ENCODE measurements at regions not wholly inside any gene's neighbourhood (a gene's known extent, or its start where the extent isn't known, plus 50 kb on each side); places are given as distances from the start of the nearest gene placed in this dataset.

DNA sequence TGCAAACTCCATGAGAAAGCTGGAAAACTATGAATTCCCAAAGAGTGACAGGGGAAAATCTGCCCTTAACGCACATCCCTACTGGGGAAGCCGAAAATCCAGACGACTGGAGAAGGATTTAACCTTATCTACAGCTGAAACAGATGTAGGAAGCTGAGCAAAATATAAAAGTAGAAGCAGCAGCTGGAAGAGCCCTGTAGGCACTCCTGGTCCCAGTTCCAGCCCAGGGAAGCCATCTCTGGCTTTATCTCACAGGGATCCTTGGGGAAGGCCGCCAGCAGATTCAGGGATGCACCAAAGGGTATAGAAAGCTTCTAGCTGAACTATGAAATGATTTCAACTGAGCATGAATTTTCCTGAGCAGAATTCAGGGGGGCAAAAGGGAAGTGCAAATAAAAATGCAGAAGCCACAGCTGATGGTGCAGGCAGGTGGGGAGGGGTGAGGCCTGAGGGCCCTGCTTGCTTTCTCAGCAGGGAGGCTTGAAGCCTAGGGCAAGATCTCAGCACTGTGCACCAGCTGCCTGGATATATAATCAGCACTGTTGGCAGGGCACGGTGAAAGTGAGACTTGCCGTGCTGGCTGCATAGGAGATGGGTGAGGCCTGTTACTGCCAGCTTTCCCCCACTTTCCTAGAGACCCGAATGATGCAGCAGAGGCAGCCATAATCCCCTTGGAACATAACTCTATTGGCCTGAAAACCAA, 2019.5 kb upstream of the NUDT12 start:
- TF ChIP-seq GABPA (IDR thresholded peaks at IDR 0.05 in 1 of 2, conservative IDR thresholded peaks at IDR 0.05 in 1 of 2) (no peak), CTCF (IDR thresholded peaks at IDR 0.05; ENCODE audit: low read depth, low read length, missing input control) (no peak), TAF1 (conservative IDR thresholded peaks at IDR 0.05) (no peak), YY1 (IDR thresholded peaks at IDR 0.05) (no peak), RAD21 (IDR thresholded peaks at IDR 0.05) (no peak), ZBTB33 (IDR thresholded peaks at IDR 0.05) (no peak), MAX (IDR thresholded peaks at IDR 0.05) (no peak), RXRA (IDR thresholded peaks at IDR 0.05) (no peak), JUND (IDR thresholded peaks at IDR 0.05) (no peak), EGR1 (IDR thresholded peaks at IDR 0.05; ENCODE audit: low read depth in 2 of 2) (no peak), HNF4A (conservative IDR thresholded peaks at IDR 0.05) (no peak)
- TF ChIP-seq, protein P1, sequence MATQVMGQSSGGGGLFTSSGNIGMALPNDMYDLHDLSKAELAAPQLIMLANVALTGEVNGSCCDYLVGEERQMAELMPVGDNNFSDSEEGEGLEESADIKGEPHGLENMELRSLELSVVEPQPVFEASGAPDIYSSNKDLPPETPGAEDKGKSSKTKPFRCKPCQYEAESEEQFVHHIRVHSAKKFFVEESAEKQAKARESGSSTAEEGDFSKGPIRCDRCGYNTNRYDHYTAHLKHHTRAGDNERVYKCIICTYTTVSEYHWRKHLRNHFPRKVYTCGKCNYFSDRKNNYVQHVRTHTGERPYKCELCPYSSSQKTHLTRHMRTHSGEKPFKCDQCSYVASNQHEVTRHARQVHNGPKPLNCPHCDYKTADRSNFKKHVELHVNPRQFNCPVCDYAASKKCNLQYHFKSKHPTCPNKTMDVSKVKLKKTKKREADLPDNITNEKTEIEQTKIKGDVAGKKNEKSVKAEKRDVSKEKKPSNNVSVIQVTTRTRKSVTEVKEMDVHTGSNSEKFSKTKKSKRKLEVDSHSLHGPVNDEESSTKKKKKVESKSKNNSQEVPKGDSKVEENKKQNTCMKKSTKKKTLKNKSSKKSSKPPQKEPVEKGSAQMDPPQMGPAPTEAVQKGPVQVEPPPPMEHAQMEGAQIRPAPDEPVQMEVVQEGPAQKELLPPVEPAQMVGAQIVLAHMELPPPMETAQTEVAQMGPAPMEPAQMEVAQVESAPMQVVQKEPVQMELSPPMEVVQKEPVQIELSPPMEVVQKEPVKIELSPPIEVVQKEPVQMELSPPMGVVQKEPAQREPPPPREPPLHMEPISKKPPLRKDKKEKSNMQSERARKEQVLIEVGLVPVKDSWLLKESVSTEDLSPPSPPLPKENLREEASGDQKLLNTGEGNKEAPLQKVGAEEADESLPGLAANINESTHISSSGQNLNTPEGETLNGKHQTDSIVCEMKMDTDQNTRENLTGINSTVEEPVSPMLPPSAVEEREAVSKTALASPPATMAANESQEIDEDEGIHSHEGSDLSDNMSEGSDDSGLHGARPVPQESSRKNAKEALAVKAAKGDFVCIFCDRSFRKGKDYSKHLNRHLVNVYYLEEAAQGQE (IDR thresholded peaks at IDR 0.05), result no peak
- TF ChIP-seq, protein P2, sequence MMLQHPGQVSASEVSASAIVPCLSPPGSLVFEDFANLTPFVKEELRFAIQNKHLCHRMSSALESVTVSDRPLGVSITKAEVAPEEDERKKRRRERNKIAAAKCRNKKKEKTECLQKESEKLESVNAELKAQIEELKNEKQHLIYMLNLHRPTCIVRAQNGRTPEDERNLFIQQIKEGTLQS (IDR thresholded peaks at IDR 0.05), result no peak

Measured in liver (tissue), 3 donors.